LNCaP clone FGC (cell line): ENCODE measurements at regions not wholly inside any gene's neighbourhood (a gene's known extent, or its start where the extent isn't known, plus 50 kb on each side); places are given as distances from the start of the nearest gene placed in this dataset.

Source experiments
- DNase-seq: peaks from one replicate; pipeline ENCODE4 v3.0.0-alpha.2; 2011; ENCODE audit warnings: low read depth
- H3K4me3 ChIP-seq: 2 replicates; pipeline ENCODE4 v1.5.1; 2011; ENCODE audit warnings: mild to moderate bottlenecking, low read depth, low read length, control low read depth
- CTCF ChIP-seq: IDR thresholded peaks from 2 replicates; pipeline ENCODE4 v1.5.1; 2012; ENCODE audit warnings: mild to moderate bottlenecking; ENCODE audit not compliant: control insufficient read depth, insufficient read depth; ENCODE audit errors: extremely low read depth

- DNase-seq: no peak
- H3K4me3 ChIP-seq: no peak overlapping the region
- no peak for TF ChIP-seq CTCF
Observed at GRCh38 chr13:34803756-34804155, 138.3 kb upstream of the NBEA start.

- no peak for TF ChIP-seq CTCF
- no peak overlapping the region for H3K4me3 ChIP-seq
- no peak for DNase-seq
Observed at GRCh38 chr13:34805347-34805746, 136.7 kb upstream of the NBEA start.

- no peak overlapping the region for H3K4me3 ChIP-seq
- DNase-seq: no peak
- no peak for TF ChIP-seq CTCF
Observed at GRCh38 chr13:34808649-34809048, 133.4 kb upstream of the NBEA start.

DNA sequence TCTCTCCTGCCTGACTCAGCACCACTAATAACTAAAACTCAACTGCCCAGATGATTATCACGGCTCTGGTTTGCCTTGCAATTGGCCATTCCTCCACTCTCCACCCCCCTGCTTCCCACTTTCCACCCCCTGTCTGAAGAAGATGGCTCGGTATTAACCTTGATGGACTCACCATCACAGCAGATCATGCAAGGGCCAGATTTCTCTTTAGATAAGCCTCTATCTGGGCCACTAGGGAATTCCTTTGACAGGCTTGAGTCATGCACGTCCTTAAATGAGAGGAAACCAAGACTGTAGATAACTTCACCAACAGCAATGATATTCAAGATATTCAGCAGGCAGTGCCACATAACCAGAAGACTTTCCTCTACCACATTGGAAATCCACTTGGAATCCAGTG is 131.1 kb upstream of the NBEA start:
- no peak for DNase-seq
- TF ChIP-seq CTCF: no peak
- H3K4me3 ChIP-seq: no peak overlapping the region

- DNase-seq: no peak
- no peak overlapping the region for H3K4me3 ChIP-seq
- no peak for TF ChIP-seq CTCF
Observed at GRCh38 chr13:34815526-34815925, 126.5 kb upstream of the NBEA start.

GRCh38 chr13:34816245-34816884 is 125.7 kb upstream of the NBEA start:
- TF ChIP-seq CTCF: no peak
- no peak overlapping the region for H3K4me3 ChIP-seq
- DNase-seq: no peak

GRCh38 chr13:34816908-34817665 is 125.0 kb upstream of the NBEA start:
- DNase-seq: no peak
- no peak for TF ChIP-seq CTCF
- no peak overlapping the region for H3K4me3 ChIP-seq
